SK-N-SH treated with all-trans-retinoic acid at 6 μM for 48 hours (cell line): ENCODE measurements at regions not wholly inside any gene's neighbourhood (a gene's known extent, or its start where the extent isn't known, plus 50 kb on each side); places are given as distances from the start of the nearest gene placed in this dataset.
"Not testable (repeated sequence)": the region's sequence is repeated elsewhere in the genome, so short reads cannot be mapped to it uniquely, and the experiment has no call there.

Source experiments
- ATAC-seq: fragments of 200-7000 bp; cut with Tn5 transposase; 3 replicates; pipeline ENCODE4 v1.9.1; 2020; ENCODE audit warnings: mild to moderate bottlenecking, moderate library complexity
- ARNTL ChIP-seq: fragments of 450-650 bp; formaldehyde crosslinking; IDR thresholded peaks from 2 replicates; pipeline ENCODE4 v1.5.0; 2020; ENCODE audit warnings: low read depth, mild to moderate bottlenecking, moderate library complexity, borderline replicate concordance
- BACH2 ChIP-seq: fragments of 250-450 bp; sonication (Bioruptor Pico); IDR thresholded peaks from 2 replicates; pipeline ENCODE4 v1.9.0; 2021; ENCODE audit warnings: mild to moderate bottlenecking, borderline replicate concordance
- CREB5 ChIP-seq: fragments of 250-450 bp; sonication (Bioruptor Pico); IDR thresholded peaks from 2 replicates; pipeline ENCODE4 v1.5.1; 2020; ENCODE audit warnings: low read depth, mild to moderate bottlenecking, moderate library complexity
- CSDC2 ChIP-seq: fragments of 250-450 bp; sonication (Bioruptor Pico); IDR thresholded peaks from 2 replicates; pipeline ENCODE4 v1.5.0; 2020; ENCODE audit warnings: mild to moderate bottlenecking, moderate library complexity
- ESRRG ChIP-seq: fragments of 250-450 bp; sonication (Bioruptor Pico); IDR thresholded peaks from 2 replicates; pipeline ENCODE4 v1.6.1; 2021; ENCODE audit warnings: mild to moderate bottlenecking
- ISL1 ChIP-seq: fragments of 250-450 bp; sonication (Bioruptor Pico); IDR thresholded peaks from 2 replicates; pipeline ENCODE4 v2.1.2; 2022; ENCODE audit warnings: mild to moderate bottlenecking, moderate library complexity
- PATZ1 ChIP-seq: fragments of 250-450 bp; sonication (Bioruptor Pico); IDR thresholded peaks from 2 replicates; pipeline ENCODE4 v1.8.0; 2020; ENCODE audit warnings: mild to moderate bottlenecking, moderate library complexity, borderline replicate concordance
- POU6F1 ChIP-seq: fragments of 250-450 bp; sonication (Bioruptor Pico); IDR thresholded peaks from 2 replicates; pipeline ENCODE4 v1.8.0; 2021; ENCODE audit warnings: low read depth, mild to moderate bottlenecking, moderate library complexity, borderline replicate concordance
- PPARA ChIP-seq: fragments of 250-450 bp; sonication (Bioruptor Pico); IDR thresholded peaks from 2 replicates; pipeline ENCODE4 v1.5.0; 2020; ENCODE audit warnings: mild to moderate bottlenecking, borderline replicate concordance
- RARB ChIP-seq: fragments of 250-450 bp; sonication (Bioruptor Pico); IDR thresholded peaks from 2 replicates; pipeline ENCODE4 v1.8.0; 2021; ENCODE audit warnings: mild to moderate bottlenecking, moderate library complexity
- SNAI2 ChIP-seq: fragments of 250-450 bp; sonication (Bioruptor Pico); IDR thresholded peaks from 2 replicates; pipeline ENCODE4 v1.5.0; 2020; ENCODE audit warnings: mild to moderate bottlenecking, moderate library complexity
- TCF4 ChIP-seq: fragments of 250-450 bp; sonication (Bioruptor Pico); IDR thresholded peaks from 2 replicates; pipeline ENCODE4 v1.8.0; 2021; ENCODE audit warnings: mild to moderate bottlenecking, moderate library complexity, borderline replicate concordance
- TSHZ2 ChIP-seq: fragments of 250-450 bp; sonication (Bioruptor Pico); IDR thresholded peaks from 2 replicates; pipeline ENCODE4 v1.5.0; 2020; ENCODE audit warnings: mild to moderate bottlenecking, moderate library complexity
- ZC3H10 ChIP-seq: fragments of 250-450 bp; sonication (Bioruptor Pico); IDR thresholded peaks from 2 replicates; pipeline ENCODE4 v1.5.1; 2021; ENCODE audit warnings: mild to moderate bottlenecking, moderate library complexity
- ZFP3 ChIP-seq: fragments of 250-450 bp; sonication (Bioruptor Pico); IDR thresholded peaks from 2 replicates; pipeline ENCODE4 v1.5.0; 2020; ENCODE audit warnings: mild to moderate bottlenecking, moderate library complexity
- ZFP30 ChIP-seq: fragments of 450-650 bp; formaldehyde crosslinking; IDR thresholded peaks from 2 replicates; pipeline ENCODE4 v1.5.0; 2022; ENCODE audit warnings: mild to moderate bottlenecking, moderate library complexity
- ZNF70 ChIP-seq: fragments of 450-650 bp; formaldehyde crosslinking; IDR thresholded peaks from 2 replicates; pipeline ENCODE4 v1.5.0; 2020; ENCODE audit warnings: mild to moderate bottlenecking, moderate library complexity
- ZNF8 ChIP-seq: fragments of 450-650 bp; formaldehyde crosslinking; IDR thresholded peaks from 2 replicates; pipeline ENCODE4 v1.5.0; 2020; ENCODE audit warnings: mild to moderate bottlenecking, moderate library complexity
- TF ChIP-seq, protein P1 (sequence below): fragments of 250-450 bp; sonication (Bioruptor Pico); IDR thresholded peaks from 2 replicates; pipeline ENCODE4 v1.5.1; 2021; ENCODE audit warnings: mild to moderate bottlenecking, moderate library complexity

- TF ChIP-seq, protein P1, sequence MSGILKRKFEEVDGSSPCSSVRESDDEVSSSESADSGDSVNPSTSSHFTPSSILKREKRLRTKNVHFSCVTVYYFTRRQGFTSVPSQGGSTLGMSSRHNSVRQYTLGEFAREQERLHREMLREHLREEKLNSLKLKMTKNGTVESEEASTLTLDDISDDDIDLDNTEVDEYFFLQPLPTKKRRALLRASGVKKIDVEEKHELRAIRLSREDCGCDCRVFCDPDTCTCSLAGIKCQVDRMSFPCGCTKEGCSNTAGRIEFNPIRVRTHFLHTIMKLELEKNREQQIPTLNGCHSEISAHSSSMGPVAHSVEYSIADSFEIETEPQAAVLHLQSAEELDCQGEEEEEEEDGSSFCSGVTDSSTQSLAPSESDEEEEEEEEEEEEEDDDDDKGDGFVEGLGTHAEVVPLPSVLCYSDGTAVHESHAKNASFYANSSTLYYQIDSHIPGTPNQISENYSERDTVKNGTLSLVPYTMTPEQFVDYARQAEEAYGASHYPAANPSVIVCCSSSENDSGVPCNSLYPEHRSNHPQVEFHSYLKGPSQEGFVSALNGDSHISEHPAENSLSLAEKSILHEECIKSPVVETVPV, result no peak
These were observed 112.0 kb upstream of the WSB1 start (continued) for GRCh38 chr17:27181935-27182334.

GRCh38 chr17:27197505-27197904 lies 96.4 kb upstream of the WSB1 start:
- ATAC-seq, result not testable (repeated sequence)

- ATAC-seq, result no peak
- no peak for TF ChIP-seq TCF4 (CRISPR knock-in tag)
- TF ChIP-seq ZFP30 (CRISPR knock-in tag), result no peak
- no peak for TF ChIP-seq POU6F1
- no peak for TF ChIP-seq SNAI2
- TF ChIP-seq RARB (CRISPR knock-in tag), result no peak
- TF ChIP-seq ZNF8 (CRISPR knock-in tag), result no peak
- TF ChIP-seq CREB5 (CRISPR knock-in tag), result no peak
- no peak for TF ChIP-seq ZC3H10 (CRISPR knock-in tag)
- TF ChIP-seq ESRRG (CRISPR knock-in tag), result no peak
- TF ChIP-seq ISL1 (CRISPR knock-in tag), result no peak
- TF ChIP-seq CSDC2, result no peak
- TF ChIP-seq ZNF70 (CRISPR knock-in tag), result no peak
- no peak for TF ChIP-seq ARNTL
These were observed 94.0 kb upstream of the WSB1 start for GRCh38 chr17:27199948-27200347.

DNA sequence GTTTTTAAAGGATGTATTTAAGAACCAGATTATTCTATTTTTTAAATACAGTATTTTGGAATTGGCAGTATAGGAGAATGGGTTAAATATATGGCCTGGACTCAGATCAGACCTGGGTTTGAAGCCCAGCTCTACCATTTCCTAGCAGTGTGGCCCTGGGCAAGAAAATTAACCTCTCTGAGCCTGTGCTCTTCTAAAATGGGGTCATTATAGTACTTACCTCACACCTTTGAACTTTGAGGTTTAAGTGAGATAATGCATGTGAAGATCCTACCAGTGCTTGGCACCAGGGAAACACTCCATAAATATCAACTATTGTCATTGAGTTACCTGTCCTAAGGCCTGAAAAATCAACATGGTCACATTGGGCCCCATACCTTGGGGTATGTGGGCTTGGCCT lies 93.4 kb upstream of the WSB1 start:
- TF ChIP-seq ARNTL (no peak), POU6F1 (no peak), TSHZ2 (CRISPR knock-in tag) (no peak), PATZ1 (CRISPR knock-in tag) (no peak), BACH2 (CRISPR knock-in tag) (no peak), ESRRG (CRISPR knock-in tag) (no peak), PPARA (no peak), ZNF8 (CRISPR knock-in tag) (no peak), ZFP3 (CRISPR knock-in tag) (no peak)
- TF ChIP-seq, protein P1, result no peak
- TF ChIP-seq, all 23 proteins: peak for 0
- no peak for ATAC-seq
